Fibroblast of lung (primary cell): ENCODE measurements at regions not wholly inside any gene's neighbourhood (a gene's known extent, or its start where the extent isn't known, plus 50 kb on each side); places are given as distances from the start of the nearest gene placed in this dataset.

Experiments used
- DNase-seq, 2 donors: peaks; one replicate each; pipeline versions ENCODE4 v3.0.0 to v3.0.0-alpha.2; 2010; ENCODE audit warnings: low read depth in 2 of 2
- H2AFZ ChIP-seq: 2 replicates; pipeline ENCODE4 v1.5.1; 2012; ENCODE audit warnings: low read length, control low read depth, inconsistent platforms
- H3K27ac ChIP-seq: 2 replicates; pipeline ENCODE4 v1.5.1; 2011; ENCODE audit warnings: low read length, control low read depth; ENCODE audit not compliant: insufficient read depth
- H3K27me3 ChIP-seq: 2 replicates; pipeline ENCODE4 v1.5.1; 2011; ENCODE audit warnings: mild to moderate bottlenecking, low read length; ENCODE audit not compliant: control insufficient read depth, insufficient read depth
- H3K36me3 ChIP-seq: 2 replicates; pipeline ENCODE4 v1.5.1; 2011; ENCODE audit warnings: low read length; ENCODE audit not compliant: control insufficient read depth, insufficient read depth
- H3K4me1 ChIP-seq: 2 replicates; pipeline ENCODE4 v1.5.1; 2011; ENCODE audit warnings: low read length; ENCODE audit not compliant: control insufficient read depth, insufficient read depth; ENCODE audit errors: extremely low read depth
- H3K4me2 ChIP-seq: 2 replicates; pipeline ENCODE4 v1.5.1; 2011; ENCODE audit warnings: low read length, control low read depth; ENCODE audit not compliant: insufficient read depth; ENCODE audit errors: extremely low read depth
- H3K4me3 ChIP-seq, 4 experiments: fragments of 200-600 bp in 1 of 4; sonication (generic) in 1 of 4; replicated peaks in 1 of 4; 2 replicates each; pipeline ENCODE4 v1.5.1; 2011 to 2016; ENCODE audit warnings: low read length in 4 of 4, low read depth in 3 of 4, mild to moderate bottlenecking in 3 of 4, control low read depth in 2 of 4, inconsistent platforms in 1 of 4, mixed read lengths in 1 of 4; ENCODE audit not compliant: insufficient read depth in 1 of 4; ENCODE audit errors: control extremely low read depth in 1 of 4
- H3K79me2 ChIP-seq: 2 replicates; pipeline ENCODE4 v1.5.1; 2012; ENCODE audit warnings: mild to moderate bottlenecking, low read length, inconsistent platforms; ENCODE audit not compliant: control insufficient read depth, insufficient read depth
- H3K9ac ChIP-seq: 2 replicates; pipeline ENCODE4 v1.5.1; 2011; ENCODE audit warnings: mild to moderate bottlenecking, low read length, control low read depth; ENCODE audit not compliant: insufficient read depth
- H3K9me3 ChIP-seq: 2 replicates; pipeline ENCODE4 v1.5.1; 2012; ENCODE audit warnings: low read depth, low read length; ENCODE audit not compliant: control insufficient read depth, insufficient read depth
- H4K20me1 ChIP-seq: 2 replicates; pipeline ENCODE4 v1.5.1; 2011; ENCODE audit warnings: low read length; ENCODE audit not compliant: control insufficient read depth, insufficient read depth; ENCODE audit errors: extremely low read depth
- CTCF ChIP-seq, 2 donors: IDR thresholded peaks in 1 of 2; conservative IDR thresholded peaks in 1 of 2; 1 replicate in 1 of 2; 2 replicates in 1 of 2; pipeline ENCODE4 v1.5.1; 2011 to 2012; ENCODE audit warnings: low read length in 2 of 2, control low read depth in 1 of 2, inconsistent platforms in 1 of 2, low read depth in 1 of 2, mild to moderate bottlenecking in 1 of 2
- EZH2 ChIP-seq: IDR thresholded peaks from 2 replicates; pipeline ENCODE4 v1.5.1; 2012; ENCODE audit warnings: low read length, control low read depth, mild to moderate bottlenecking; ENCODE audit errors: missing control alignments

GRCh38 chr7:47153058-47153457 lies 428.9 kb downstream of the TNS3 start:
- H3K4me1 ChIP-seq = peaks cover 15% of the 10 kb centered on the region
- peak; percentile 91 to 95 for DNase-seq
- H3K9me3 ChIP-seq = no peaks in the 10 kb centered on the region
- no peaks in the 10 kb centered on the region for H4K20me1 ChIP-seq
- H3K4me2 ChIP-seq = no peak overlapping the region
- H3K9ac ChIP-seq = no peak overlapping the region
- no peak overlapping the region for H2AFZ ChIP-seq
- H3K27ac ChIP-seq = no peak overlapping the region
- no peaks in the 10 kb centered on the region for H3K36me3 ChIP-seq
- H3K79me2 ChIP-seq = no peaks in the 10 kb centered on the region
- H3K27me3 ChIP-seq = no peaks in the 10 kb centered on the region
- H3K4me3 ChIP-seq = no peak overlapping the region
- no peak for TF ChIP-seq EZH2
- TF ChIP-seq CTCF (conservative IDR thresholded peaks at IDR 0.05 in 1 of 2, IDR thresholded peaks at IDR 0.05 in 1 of 2; ENCODE audit: low read depth in 1 of 2, low read length in 2 of 2) = no peak

- no peak overlapping the region for H2AFZ ChIP-seq
- DNase-seq = no peak
- H3K79me2 ChIP-seq = no peaks in the 10 kb centered on the region
- no peaks in the 10 kb centered on the region for H3K27me3 ChIP-seq
- H3K36me3 ChIP-seq = no peaks in the 10 kb centered on the region
- H3K27ac ChIP-seq = peak overlapping the region; percentile 11
- no peak overlapping the region for H3K4me3 ChIP-seq
- peaks cover 15% of the 10 kb centered on the region for H3K4me1 ChIP-seq
- TF ChIP-seq EZH2 (no peak), CTCF (conservative IDR thresholded peaks at IDR 0.05 in 1 of 2, IDR thresholded peaks at IDR 0.05 in 1 of 2; ENCODE audit: low read depth in 1 of 2, low read length in 2 of 2) (no peak)
- H3K9me3 ChIP-seq = no peaks in the 10 kb centered on the region
- H3K4me2 ChIP-seq = no peak overlapping the region
- H3K9ac ChIP-seq = no peak overlapping the region
- no peaks in the 10 kb centered on the region for H4K20me1 ChIP-seq
Observed at GRCh38 chr7:47152307-47152706, 429.6 kb downstream of the TNS3 start.

- H3K79me2 ChIP-seq = no peaks in the 10 kb centered on the region
- no peak for TF ChIP-seq CTCF (conservative IDR thresholded peaks at IDR 0.05 in 1 of 2, IDR thresholded peaks at IDR 0.05 in 1 of 2; ENCODE audit: low read depth in 1 of 2, low read length in 2 of 2)
- TF ChIP-seq EZH2 = no peak
Observed at GRCh38 chr7:47150497-47151260, 431.2 kb downstream of the TNS3 start.

More at GRCh38 chr7:47150497-47151260, 431.2 kb downstream of the TNS3 start:
- no peak for DNase-seq
- no peak overlapping the region for H2AFZ ChIP-seq
- peaks cover 16% of the 10 kb centered on the region for H3K4me1 ChIP-seq
- no peaks in the 10 kb centered on the region for H3K36me3 ChIP-seq
- no peak overlapping the region for H3K4me3 ChIP-seq
- no peaks in the 10 kb centered on the region for H4K20me1 ChIP-seq
- no peak overlapping the region for H3K27ac ChIP-seq
- H3K9me3 ChIP-seq = no peaks in the 10 kb centered on the region
- H3K9ac ChIP-seq = no peak overlapping the region
- no peak overlapping the region for H3K4me2 ChIP-seq
- H3K27me3 ChIP-seq = no peaks in the 10 kb centered on the region
